ENCODE measurements at regions not wholly inside any gene's neighbourhood (a gene's known extent, or its start where the extent isn't known, plus 50 kb on each side); places are given as distances from the start of the nearest gene placed in this dataset.

- H3K79me2 ChIP-seq (ENCODE audit: control insufficient read depth, insufficient read depth, low read length): no peaks in the 10 kb centered on the region
- BruUV-seq (replicated peaks): no TSS peak
- no peaks in the 10 kb centered on the region for H4K20me1 ChIP-seq (replicated peaks; ENCODE audit: control insufficient read depth, extremely low read depth, insufficient read depth, low read length)
- H3K4me1 ChIP-seq (ENCODE audit: control insufficient read depth, extremely low read depth, insufficient read depth, low read length): no peaks in the 10 kb centered on the region
- intact Hi-C loops (cut with micrococcal nuclease): no loop called here
- no peak overlapping the region for H2AFZ ChIP-seq (ENCODE audit: low read depth, low read length)
- H3K27ac ChIP-seq (ENCODE audit: insufficient read depth, low read depth, low read length): no peak overlapping the region
- no peak for FAIRE-seq
- dilution Hi-C loops (cut with MboI; ENCODE audit: extremely low pct_ligation_motif_present, low sequenced_read_pairs): no loop called here
- H3K36me3 ChIP-seq (ENCODE audit: control insufficient read depth in 2 of 2, extremely low read depth in 1 of 2, insufficient read depth in 2 of 2, low read length in 2 of 2): no peaks in the 10 kb centered on the region
- POLR2A ChIA-PET: no interaction called here
- TF ChIP-seq JUN (IDR thresholded peaks at IDR 0.05; ENCODE audit: borderline replicate concordance, insufficient read depth, insufficient read length, low read depth): no peak
- no peak for TF ChIP-seq GATA2 (IDR thresholded peaks at IDR 0.05; ENCODE audit: insufficient read depth, insufficient read length, low read depth, low read length)
- TF ChIP-seq MYC (IDR thresholded peaks at IDR 0.05; ENCODE audit: low read depth, low read length): no peak
- no peak for TF ChIP-seq FOS (IDR thresholded peaks at IDR 0.05; ENCODE audit: borderline replicate concordance, insufficient read depth, low read length)
- TF ChIP-seq EZH2 (IDR thresholded peaks at IDR 0.05; ENCODE audit: borderline replicate concordance, low read depth, low read length, severe bottlenecking): no peak
- TF ChIP-seq, protein P1, sequence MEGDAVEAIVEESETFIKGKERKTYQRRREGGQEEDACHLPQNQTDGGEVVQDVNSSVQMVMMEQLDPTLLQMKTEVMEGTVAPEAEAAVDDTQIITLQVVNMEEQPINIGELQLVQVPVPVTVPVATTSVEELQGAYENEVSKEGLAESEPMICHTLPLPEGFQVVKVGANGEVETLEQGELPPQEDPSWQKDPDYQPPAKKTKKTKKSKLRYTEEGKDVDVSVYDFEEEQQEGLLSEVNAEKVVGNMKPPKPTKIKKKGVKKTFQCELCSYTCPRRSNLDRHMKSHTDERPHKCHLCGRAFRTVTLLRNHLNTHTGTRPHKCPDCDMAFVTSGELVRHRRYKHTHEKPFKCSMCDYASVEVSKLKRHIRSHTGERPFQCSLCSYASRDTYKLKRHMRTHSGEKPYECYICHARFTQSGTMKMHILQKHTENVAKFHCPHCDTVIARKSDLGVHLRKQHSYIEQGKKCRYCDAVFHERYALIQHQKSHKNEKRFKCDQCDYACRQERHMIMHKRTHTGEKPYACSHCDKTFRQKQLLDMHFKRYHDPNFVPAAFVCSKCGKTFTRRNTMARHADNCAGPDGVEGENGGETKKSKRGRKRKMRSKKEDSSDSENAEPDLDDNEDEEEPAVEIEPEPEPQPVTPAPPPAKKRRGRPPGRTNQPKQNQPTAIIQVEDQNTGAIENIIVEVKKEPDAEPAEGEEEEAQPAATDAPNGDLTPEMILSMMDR (IDR thresholded peaks at IDR 0.05; ENCODE audit: extremely low read depth in 1 of 2, insufficient read depth in 1 of 2, low read depth in 1 of 2, low read length in 2 of 2): no peak
- TF ChIP-seq MAX (IDR thresholded peaks at IDR 0.05; ENCODE audit: insufficient read depth, insufficient read length): no peak
- TF ChIP-seq POLR2AphosphoS5 (IDR thresholded peaks at IDR 0.05; ENCODE audit: insufficient read depth, low read depth, low read length): no peak
- TF ChIP-seq POLR2A (IDR thresholded peaks at IDR 0.05; ENCODE audit: low read depth, low read length): no peak
- H3K4me3 ChIP-seq (replicated peaks in 1 of 3; ENCODE audit: insufficient read depth in 1 of 3, low read depth in 1 of 3, low read length in 3 of 3): no peak overlapping the region
- H3K9me1 ChIP-seq (replicated peaks; ENCODE audit: control insufficient read depth, extremely low read depth, insufficient read depth, low read length): no peaks in the 10 kb centered on the region
- H3K9me3 ChIP-seq (replicated peaks; ENCODE audit: control insufficient read depth, insufficient read depth, low read length): no peaks in the 10 kb centered on the region
- H3K9ac ChIP-seq (replicated peaks; ENCODE audit: extremely low read depth, insufficient read depth, low read length): no peak overlapping the region
- no peak overlapping the region for H3K4me2 ChIP-seq (ENCODE audit: insufficient read depth, low read length)
- DNase-seq (ENCODE audit: low read depth, low spot score): no peak
- no peaks in the 10 kb centered on the region for H3K27me3 ChIP-seq (ENCODE audit: control insufficient read depth in 2 of 2, insufficient read depth in 2 of 2, low read length in 2 of 2)
- CTCF ChIA-PET: interaction anchor here (1.9 kb wide), 1 partner anchor 153 kb away, joined by 5 read pairs; no protein-coding TSS in a partner anchor
These were observed 168.7 kb upstream of the CPNE8 start for GRCh38 chr12:39074063-39074462.

All from endothelial cell of umbilical vein (primary cell).